WTC11 (cell line): ENCODE measurements at regions not wholly inside any gene's neighbourhood (a gene's known extent, or its start where the extent isn't known, plus 50 kb on each side); places are given as distances from the start of the nearest gene placed in this dataset.

Source experiments
- ATAC-seq: fragments of 200-7000 bp; cut with Tn5 transposase; 2 replicates; pipeline ENCODE4 v1.10.0; 2021; ENCODE audit warnings: mild to moderate bottlenecking, moderate library complexity
- CTCF ChIA-PET: fragments of 300-600 bp; sonication (Branson Sonifier 250); formaldehyde crosslinking; loops from one replicate; lab custom pipeline; 2021; ENCODE audit warnings: antibody characterized with exemption; lab: Charles Lee
- POLR2A ChIA-PET: fragments of 350-600 bp; sonication (Branson Sonifier 250); formaldehyde crosslinking; loops from one replicate; lab custom pipeline; 2021; ENCODE audit warnings: antibody characterized with exemption; lab: Charles Lee
- DNase-seq: peaks from one replicate; pipeline ENCODE4 v3.0.0; 2021; ENCODE audit warnings: low spot score
- H3K27ac Mint-ChIP-seq: 2 replicates; pipeline ENCODE4 v1.8.0; 2021; ENCODE audit warnings: mixed read lengths
- H3K27me3 Mint-ChIP-seq: 2 replicates; pipeline ENCODE4 v1.8.0; 2021; ENCODE audit warnings: low read depth, mild to moderate bottlenecking, moderate library complexity, mixed read lengths
- H3K36me3 Mint-ChIP-seq: 2 replicates; pipeline ENCODE4 v1.8.0; 2021; ENCODE audit warnings: mixed read lengths
- H3K4me1 Mint-ChIP-seq: 2 replicates; pipeline ENCODE4 v1.8.0; 2022; ENCODE audit warnings: mixed read lengths
- H3K4me3 Mint-ChIP-seq: 2 replicates; pipeline ENCODE4 v1.8.0; 2021; ENCODE audit warnings: mild to moderate bottlenecking, moderate library complexity, mixed read lengths
- H3K9me3 Mint-ChIP-seq: 2 replicates; pipeline ENCODE4 v1.8.0; 2021; ENCODE audit warnings: mixed read lengths
- ARID4B ChIP-seq: sonication (generic); formaldehyde crosslinking; IDR thresholded peaks from 2 replicates; pipeline ENCODE4 v1.8.0; 2023; ENCODE audit warnings: missing genetic modification reagents, mild to moderate bottlenecking, borderline replicate concordance
- E2F5 ChIP-seq: sonication (generic); formaldehyde crosslinking; IDR thresholded peaks from 2 replicates; pipeline ENCODE4 v1.8.1; 2022; ENCODE audit warnings: mild to moderate bottlenecking, moderate library complexity, missing genetic modification reagents
- ESRRA ChIP-seq: sonication (generic); formaldehyde crosslinking; IDR thresholded peaks from 2 replicates; pipeline ENCODE4 v1.8.1; 2022; ENCODE audit warnings: mild to moderate bottlenecking, missing genetic modification reagents, borderline replicate concordance
- FOXK1 ChIP-seq: sonication (generic); formaldehyde crosslinking; IDR thresholded peaks from 2 replicates; pipeline ENCODE4 v1.8.0; 2022; ENCODE audit warnings: mild to moderate bottlenecking, moderate library complexity, missing genetic modification reagents
- FOXP1 ChIP-seq: sonication (generic); formaldehyde crosslinking; IDR thresholded peaks from 2 replicates; pipeline ENCODE4 v1.8.0; 2022; ENCODE audit warnings: missing genetic modification reagents, mild to moderate bottlenecking, moderate library complexity, borderline replicate concordance
- IRF1 ChIP-seq: sonication (generic); formaldehyde crosslinking; IDR thresholded peaks from 2 replicates; pipeline ENCODE4 v1.8.0; 2023; ENCODE audit warnings: missing genetic modification reagents
- IRF2 ChIP-seq: sonication (generic); formaldehyde crosslinking; IDR thresholded peaks from 2 replicates; pipeline ENCODE4 v1.8.0; 2022; ENCODE audit warnings: low read depth, missing genetic modification reagents, borderline replicate concordance
- MXD4 ChIP-seq: fragments of 250-450 bp; sonication (Bioruptor Pico); IDR thresholded peaks from 2 replicates; pipeline ENCODE4 v1.8.0; 2021; ENCODE audit warnings: mild to moderate bottlenecking, moderate library complexity, borderline replicate concordance
- PRDM15 ChIP-seq: sonication (generic); formaldehyde crosslinking; IDR thresholded peaks from 2 replicates; pipeline ENCODE4 v1.8.0; 2022; ENCODE audit warnings: missing genetic modification reagents
- SOX15 ChIP-seq: fragments of 250-450 bp; sonication (Bioruptor Pico); IDR thresholded peaks from 2 replicates; pipeline ENCODE4 v1.9.0; 2021; ENCODE audit warnings: mild to moderate bottlenecking
- ZBTB43 ChIP-seq: sonication (generic); formaldehyde crosslinking; IDR thresholded peaks from 2 replicates; pipeline ENCODE4 v1.8.1; 2023; ENCODE audit warnings: mild to moderate bottlenecking, missing genetic modification reagents
- ZNF232 ChIP-seq: sonication (generic); formaldehyde crosslinking; IDR thresholded peaks from 2 replicates; pipeline ENCODE4 v1.8.0; 2022; ENCODE audit warnings: mild to moderate bottlenecking, missing genetic modification reagents
- ZNF263 ChIP-seq: sonication (generic); formaldehyde crosslinking; IDR thresholded peaks from 2 replicates; pipeline ENCODE4 v1.8.1; 2022; ENCODE audit warnings: low read depth, mild to moderate bottlenecking, moderate library complexity, missing genetic modification reagents
- ZNF416 ChIP-seq: fragments of 250-450 bp; sonication (Bioruptor Pico); IDR thresholded peaks from 2 replicates; pipeline ENCODE4 v1.9.0; 2021; ENCODE audit warnings: mild to moderate bottlenecking, inconsistent platforms
- ZSCAN18 ChIP-seq: fragments of 250-450 bp; sonication (Bioruptor Pico); IDR thresholded peaks from 2 replicates; pipeline ENCODE4 v2.1.2; 2022; ENCODE audit warnings: mild to moderate bottlenecking, moderate library complexity

- POLR2A ChIA-PET = no interaction called here
- CTCF ChIA-PET = no interaction called here
- no peaks in the 10 kb centered on the region for H3K9me3 Mint-ChIP-seq
- no peak overlapping the region for H3K27ac Mint-ChIP-seq
- H3K36me3 Mint-ChIP-seq = no peaks in the 10 kb centered on the region
- H3K4me3 Mint-ChIP-seq = no peak overlapping the region
- H3K4me1 Mint-ChIP-seq = no peaks in the 10 kb centered on the region
- no peak for TF ChIP-seq PRDM15 (CRISPR knock-in tag)
- TF ChIP-seq SOX15 (CRISPR knock-in tag) = no peak
- no peak for TF ChIP-seq ESRRA (CRISPR knock-in tag)
- no peak for TF ChIP-seq IRF2 (CRISPR knock-in tag)
- no peak for ATAC-seq
- DNase-seq = no peak
- no peaks in the 10 kb centered on the region for H3K27me3 Mint-ChIP-seq
Observed at GRCh38 chr4:110778521-110778920, 155.6 kb upstream of the PITX2 start.

- TF ChIP-seq ZBTB43 (CRISPR knock-in tag) = no peak
- TF ChIP-seq MXD4 (CRISPR knock-in tag) = no peak
- no peak for TF ChIP-seq ARID4B (CRISPR knock-in tag)
- TF ChIP-seq FOXK1 = no peak
- TF ChIP-seq E2F5 = no peak
- TF ChIP-seq ZNF263 (CRISPR knock-in tag) = no peak
- TF ChIP-seq, all 79 proteins: peak for 0
- POLR2A ChIA-PET = no interaction called here
- no peaks in the 10 kb centered on the region for H3K4me1 Mint-ChIP-seq
- no peaks in the 10 kb centered on the region for H3K27me3 Mint-ChIP-seq
- DNase-seq (no peak), ATAC-seq (no peak)
- no peak overlapping the region for H3K27ac Mint-ChIP-seq
- H3K9me3 Mint-ChIP-seq = no peaks in the 10 kb centered on the region
- CTCF ChIA-PET = no interaction called here
- no peaks in the 10 kb centered on the region for H3K36me3 Mint-ChIP-seq
- H3K4me3 Mint-ChIP-seq = no peak overlapping the region
Observed at GRCh38 chr4:110780538-110780937, 157.7 kb upstream of the PITX2 start.

GRCh38 chr4:110781944-110782343 is 159.1 kb upstream of the PITX2 start:
- ChIA-PET POLR2A (no interaction called here), CTCF (no interaction called here)
- DNase-seq (no peak), ATAC-seq (no peak)
- Mint-ChIP-seq H3K27ac (no peak overlapping the region), H3K4me3 (no peak overlapping the region), H3K9me3 (no peaks in the 10 kb centered on the region), H3K27me3 (no peaks in the 10 kb centered on the region), H3K36me3 (no peaks in the 10 kb centered on the region), H3K4me1 (no peaks in the 10 kb centered on the region)
- TF ChIP-seq IRF1 (CRISPR knock-in tag) (no peak), ZNF416 (no peak), ZNF232 (CRISPR knock-in tag) (no peak), FOXP1 (CRISPR knock-in tag) (no peak), ARID4B (CRISPR knock-in tag) (no peak), ZSCAN18 (CRISPR knock-in tag) (no peak)
